Prostate gland (tissue), 2 donors: ENCODE measurements at regions not wholly inside any gene's neighbourhood (a gene's known extent, or its start where the extent isn't known, plus 50 kb on each side); places are given as distances from the start of the nearest gene placed in this dataset.

Source experiments
- DNase-seq: peaks from one replicate; pipeline ENCODE4 v3.0.0-alpha.2; 2019; ENCODE audit warnings: low spot score
- H3K27ac ChIP-seq, 2 donors: fragments of 200-600 bp; sonication (generic); 2 replicates each; pipeline ENCODE4 v1.5.1; 2017 to 2019
- H3K27me3 ChIP-seq: fragments of 200-600 bp; sonication (generic); replicated peaks from 2 replicates; pipeline ENCODE4 v1.5.1; 2019; ENCODE audit not compliant: insufficient read depth
- H3K36me3 ChIP-seq, 2 donors: fragments of 200-600 bp; sonication (generic); 1 replicate in 1 of 2; 2 replicates in 1 of 2; pipeline versions ENCODE4 v1.5.1 to v1.8.1; 2017 to 2019
- H3K4me1 ChIP-seq: fragments of 200-600 bp; sonication (generic); replicated peaks from 2 replicates; pipeline ENCODE4 v1.5.1; 2019
- H3K4me3 ChIP-seq, 2 donors: fragments of 200-600 bp; sonication (generic); 2 replicates each; pipeline ENCODE4 v1.5.1; 2017 to 2019
- H3K9me3 ChIP-seq: fragments of 200-600 bp; sonication (generic); 2 replicates; pipeline ENCODE4 v1.5.1; 2017
- CTCF ChIP-seq, 4 experiments: fragments of 200-600 bp in 2 of 4; fragments of 450-650 bp in 2 of 4; sonication (generic) in 2 of 4; IDR thresholded peaks; 1 replicate in 3 of 4; 2 replicates in 1 of 4; pipeline ENCODE4 v1.5.1; 2016 to 2019; ENCODE audit warnings: antibody characterized with exemption in 4 of 4, mild to moderate bottlenecking in 2 of 4, moderate library complexity in 2 of 4
- POLR2A ChIP-seq: fragments of 450-650 bp; IDR thresholded peaks from one replicate; pipeline ENCODE4 v1.6.1; 2016; ENCODE audit warnings: antibody characterized with exemption, mild to moderate bottlenecking
- POLR2AphosphoS5 ChIP-seq: sonication (generic); formaldehyde crosslinking; IDR thresholded peaks from one replicate; pipeline ENCODE4 v1.6.1; 2017; ENCODE audit warnings: antibody characterized with exemption
- WGBS: methylation state at CpG from one replicate; pipeline ENCODE4 v1.1.5; 2018; 5-methylcytosine and 5-hydroxymethylcytosine counted together
- intact Hi-C: fragments of 100-400 bp; cut with DNase I; formaldehyde crosslinking; loops from one replicate; pipeline ENCODE4 v1.14.2; 2022

GRCh38 chr10:29403208-29403607 lies 114.3 kb downstream of the LYZL1 start:
- Histone ChIP-seq H3K4me3 (no peak overlapping the region), H3K9me3 (no peaks in the 10 kb centered on the region), H3K4me1 (no peaks in the 10 kb centered on the region), H3K27ac (no peak overlapping the region), H3K27me3 (no peaks in the 10 kb centered on the region), H3K36me3 (no peaks in the 10 kb centered on the region)
- no peak for TF ChIP-seq POLR2A
- TF ChIP-seq POLR2AphosphoS5, result no peak
- no peak for TF ChIP-seq CTCF (IDR thresholded peaks at IDR 0.05)
- intact Hi-C loops, result no loop called here
- DNase-seq, result no peak

- no peak overlapping the region for H3K27ac ChIP-seq
- no peak for DNase-seq
Measured at GRCh38 chr10:29407280-29407858, 118.5 kb downstream of the LYZL1 start.

More at GRCh38 chr10:29407280-29407858, 118.5 kb downstream of the LYZL1 start:
- 97% methylated on average over 2 of the region's 2 CpGs for WGBS
- Histone ChIP-seq H3K9me3 (no peaks in the 10 kb centered on the region), H3K27me3 (no peaks in the 10 kb centered on the region), H3K4me3 (no peak overlapping the region), H3K36me3 (no peaks in the 10 kb centered on the region), H3K4me1 (no peaks in the 10 kb centered on the region)
- intact Hi-C loops, result no loop called here
- TF ChIP-seq POLR2A (no peak), POLR2AphosphoS5 (no peak), CTCF (IDR thresholded peaks at IDR 0.05) (no peak)
